GM18502 (cell line): ENCODE measurements at regions not wholly inside any gene's neighbourhood (a gene's known extent, or its start where the extent isn't known, plus 50 kb on each side); places are given as distances from the start of the nearest gene placed in this dataset.
"Not testable (repeated sequence)": the region's sequence is repeated elsewhere in the genome, so short reads cannot be mapped to it uniquely, and the experiment has no call there.

Source experiments
- ATAC-seq: cut with Tn5 transposase; IDR thresholded peaks from one replicate; pipeline ENCODE4 v1.9.1; 2021; ENCODE audit warnings: mild to moderate bottlenecking; ENCODE audit not compliant: unreplicated experiment, poor library complexity

DNA sequence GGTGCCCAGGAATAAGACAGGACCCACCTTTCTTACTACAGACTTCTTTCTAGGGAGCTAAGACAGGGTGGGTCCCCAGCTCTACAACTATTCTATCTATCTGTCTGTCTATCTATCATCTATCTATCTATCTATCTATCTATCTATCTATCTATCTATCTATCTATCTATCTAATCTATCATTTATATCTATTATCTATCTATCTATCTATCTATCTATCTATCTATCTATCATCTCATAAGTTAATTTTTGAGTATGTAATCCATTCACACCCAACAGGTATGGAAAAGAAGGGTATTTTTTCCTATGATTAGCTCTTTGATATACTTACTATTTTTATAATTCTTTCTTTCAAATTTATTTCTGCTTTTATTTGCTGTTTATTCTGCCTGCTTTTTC lies 55.9 kb downstream of the BAMBI start:
- ATAC-seq: no peak

DNA sequence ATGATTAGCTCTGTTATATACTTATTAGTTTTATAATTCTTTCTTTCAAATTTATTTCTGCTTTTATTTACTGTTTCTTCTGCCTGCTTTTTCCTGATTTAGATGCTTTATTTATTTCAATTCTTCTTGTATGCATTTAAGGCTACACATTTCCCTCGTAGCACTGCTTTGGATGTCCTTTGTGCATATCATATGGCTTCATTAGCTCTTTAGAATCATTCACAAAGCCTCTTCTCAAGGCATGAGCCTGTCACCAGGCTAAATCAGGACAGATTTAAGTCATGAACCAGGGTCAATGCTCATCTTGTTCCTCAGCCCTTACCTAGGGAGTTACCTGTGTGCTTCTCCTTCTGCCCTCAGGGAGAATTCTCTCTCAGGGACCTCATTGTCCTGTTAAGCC lies 56.3 kb downstream of the BAMBI start:
- ATAC-seq: no peak

DNA sequence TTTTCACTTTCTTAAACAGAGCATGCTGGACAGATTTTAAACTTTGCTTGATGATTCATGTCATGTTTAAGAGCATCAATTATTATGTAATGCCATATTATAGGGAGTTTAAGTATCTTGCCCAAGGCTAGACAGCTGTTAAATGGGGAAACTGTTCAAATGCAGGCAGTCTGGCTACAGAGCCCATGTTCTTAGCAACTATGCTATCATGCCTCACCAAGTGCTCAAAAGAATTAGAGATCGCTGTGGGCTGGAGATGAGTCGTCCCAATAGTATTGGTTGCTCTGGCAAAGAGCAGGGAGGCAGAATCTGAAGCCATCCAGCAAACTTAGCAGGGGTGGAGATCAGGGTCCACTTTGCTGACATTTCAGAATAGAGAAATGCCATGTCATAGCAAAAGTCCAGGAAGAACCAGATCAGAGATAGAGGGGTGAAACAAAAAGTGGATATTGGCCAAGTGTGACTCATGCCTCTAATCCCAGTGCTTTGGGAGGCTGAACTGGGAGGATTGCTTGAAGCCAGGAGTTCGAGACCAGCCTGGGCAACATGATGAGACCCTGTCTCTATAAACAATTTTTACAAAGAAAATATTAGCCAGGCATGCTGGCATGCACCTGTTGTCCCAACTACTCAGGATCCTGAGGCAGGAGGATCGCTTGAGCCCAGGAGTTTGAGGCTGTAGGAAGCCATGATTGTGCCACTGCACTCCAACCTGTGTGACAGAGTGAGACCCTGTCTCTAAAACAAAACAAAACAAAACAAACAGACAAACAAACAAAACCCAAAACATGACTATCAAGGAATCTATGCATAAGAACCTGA lies 57.8 kb downstream of the BAMBI start:
- no peak for ATAC-seq

DNA sequence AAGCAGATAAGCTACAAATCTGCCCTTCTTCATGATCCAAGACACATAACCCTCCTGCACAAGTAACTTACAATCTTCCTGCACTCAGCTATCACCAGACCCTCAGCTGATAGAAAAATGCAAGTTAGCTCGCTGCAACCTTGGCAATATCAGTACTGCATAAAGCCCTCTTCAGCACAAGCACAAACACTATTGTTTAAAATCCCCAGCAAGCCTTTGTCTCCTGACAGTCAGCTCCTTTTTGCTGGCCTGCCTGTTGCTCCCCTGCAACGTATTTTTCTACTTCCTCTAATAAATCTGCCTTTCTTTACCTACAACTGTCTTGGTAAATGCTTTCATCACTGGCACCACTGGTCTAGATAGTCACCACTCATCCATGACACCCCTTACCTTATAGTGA lies 59.8 kb downstream of the BAMBI start:
- no peak for ATAC-seq

DNA sequence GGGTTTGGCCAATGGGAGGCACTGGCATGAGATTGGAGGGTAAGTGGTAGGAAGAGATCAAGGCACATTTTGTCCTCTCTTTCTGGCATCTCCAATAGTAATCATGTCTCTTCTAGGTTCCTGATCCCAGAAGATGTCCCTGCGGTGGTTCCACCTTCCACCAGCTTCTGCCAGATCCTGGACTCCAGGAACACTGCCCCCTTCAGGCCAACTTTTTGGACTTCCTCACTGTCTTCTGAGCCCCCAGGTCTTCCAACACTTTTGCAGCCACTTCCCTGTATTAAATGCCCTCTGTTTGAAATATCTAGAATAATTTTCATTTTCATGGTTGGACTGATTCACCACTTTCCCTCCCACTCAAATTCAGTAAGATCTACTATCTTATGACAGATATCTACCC lies 60.9 kb downstream of the BAMBI start:
- no peak for ATAC-seq

DNA sequence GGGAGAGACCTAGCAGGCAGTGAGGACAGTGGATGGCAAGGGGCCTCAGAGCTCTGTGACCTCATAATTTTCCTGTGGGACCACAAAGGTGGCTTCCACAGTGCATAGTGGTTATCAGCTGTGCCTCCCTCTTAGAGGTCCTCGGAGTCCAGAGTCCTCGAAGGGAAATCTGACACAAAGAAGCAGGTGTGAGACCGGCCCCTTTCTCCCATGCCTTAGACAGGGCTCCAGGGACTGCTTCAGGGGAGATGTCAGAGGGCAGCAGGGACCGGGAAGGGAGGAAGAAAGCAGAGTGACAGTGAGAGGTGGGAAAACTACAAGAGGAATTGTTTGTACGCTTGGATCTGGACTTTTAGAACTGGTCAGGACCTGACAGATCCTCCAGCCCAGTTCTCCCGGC lies 66.3 kb downstream of the BAMBI start:
- no peak for ATAC-seq

DNA sequence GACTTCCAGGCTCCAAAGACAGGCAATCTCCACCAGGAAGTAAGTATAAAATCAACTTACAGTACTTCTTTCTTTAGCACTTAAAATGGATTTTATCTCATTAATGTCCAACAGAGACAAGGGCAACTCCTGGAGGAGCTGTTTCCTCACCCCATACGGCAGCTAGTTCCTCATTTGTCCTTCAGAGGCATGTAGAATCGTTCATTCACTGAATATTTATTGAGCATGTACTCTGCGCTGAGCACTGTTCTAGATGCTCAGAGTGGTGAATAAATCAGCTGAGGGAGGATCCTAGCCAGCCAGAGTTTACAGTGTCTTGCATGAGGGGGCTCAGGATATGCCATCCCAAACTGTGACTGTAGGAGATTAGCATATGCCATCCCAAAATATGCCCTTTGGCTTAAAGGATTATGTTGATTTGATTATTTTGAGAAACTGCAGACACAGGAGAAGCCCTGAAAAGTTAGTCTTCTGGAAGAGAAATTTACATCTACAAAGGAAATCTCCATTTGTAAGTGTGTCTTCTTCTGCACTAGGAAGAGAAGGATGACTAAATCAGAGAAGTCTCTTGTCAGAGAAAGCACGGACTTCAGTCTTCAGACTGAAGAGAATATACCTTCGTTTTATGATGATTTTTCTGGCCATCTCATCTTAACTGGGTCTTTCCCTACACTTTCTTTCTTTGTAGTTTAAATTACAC lies 66.9 kb downstream of the BAMBI start:
- ATAC-seq: no peak

DNA sequence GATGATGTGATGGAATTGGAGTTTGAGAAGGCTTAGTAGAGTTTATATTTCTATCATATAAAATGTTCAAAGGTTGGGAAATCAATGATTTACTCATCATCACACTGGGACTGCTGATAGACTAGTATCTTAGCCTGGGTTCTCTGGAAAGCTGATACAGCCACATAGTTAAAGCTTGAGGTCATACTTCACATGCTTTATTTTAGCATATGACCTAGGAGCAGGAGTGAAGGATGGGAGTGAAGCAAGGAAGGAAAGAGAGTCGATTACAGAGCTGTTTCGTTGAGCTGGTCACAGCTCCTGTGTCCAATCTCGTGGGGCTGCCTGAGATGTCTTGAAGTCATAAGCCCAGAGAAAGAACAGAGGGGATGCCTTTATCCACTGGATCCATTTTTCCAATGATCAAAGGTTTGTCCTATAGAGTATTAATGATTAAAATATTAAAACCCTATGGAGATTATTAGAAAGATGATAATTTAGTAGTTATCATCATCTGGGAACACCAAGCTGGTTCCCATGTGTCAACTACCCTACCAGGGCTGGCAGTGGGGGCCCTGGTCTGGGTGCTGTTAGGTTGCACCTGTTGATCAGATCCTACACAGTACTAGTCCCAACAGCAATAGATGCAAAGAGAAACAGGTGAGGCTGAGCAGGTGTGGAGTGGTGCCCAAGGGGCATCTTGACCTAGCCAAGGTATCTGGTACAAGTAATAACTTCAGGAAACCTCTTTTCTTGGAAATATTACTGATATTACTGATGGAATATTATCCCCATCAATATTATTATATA lies 77.8 kb downstream of the BAMBI start:
- no peak for ATAC-seq

DNA sequence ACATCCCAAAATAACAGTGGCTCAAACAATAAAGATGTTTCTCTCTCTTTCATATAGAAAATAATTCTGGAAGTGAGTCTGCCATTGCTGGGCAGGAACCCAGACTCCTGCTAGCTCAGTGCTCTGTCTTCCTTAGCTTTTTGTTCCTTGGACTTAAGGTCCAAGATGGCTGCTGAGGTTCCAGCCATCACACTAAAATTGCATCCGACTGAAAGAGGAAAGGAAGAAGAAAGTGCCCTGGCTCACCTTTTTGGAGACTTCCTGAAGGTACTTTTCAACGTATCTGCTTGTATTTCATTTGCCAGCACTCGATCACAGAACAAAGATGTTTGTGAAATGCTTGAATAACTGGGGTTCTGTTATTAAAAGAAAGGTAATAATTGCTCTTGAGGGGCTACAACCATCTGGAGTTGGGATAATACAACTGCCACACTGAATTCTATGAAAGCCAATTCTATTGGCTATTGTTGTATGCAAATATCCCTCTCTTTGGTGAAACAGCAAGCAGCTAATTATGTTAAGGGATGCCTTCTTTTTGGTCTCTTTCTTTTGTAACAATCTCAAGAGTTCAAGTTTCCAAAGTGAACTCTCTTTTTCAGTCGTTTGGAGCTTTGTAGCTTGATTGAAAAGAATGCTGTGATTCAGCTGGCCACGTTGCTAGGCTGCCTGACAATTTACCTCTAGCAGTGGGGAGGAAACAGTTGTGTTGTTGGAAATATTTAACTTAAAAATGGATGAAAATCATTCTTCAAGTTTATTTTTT lies 83.9 kb downstream of the BAMBI start:
- ATAC-seq: no peak

DNA sequence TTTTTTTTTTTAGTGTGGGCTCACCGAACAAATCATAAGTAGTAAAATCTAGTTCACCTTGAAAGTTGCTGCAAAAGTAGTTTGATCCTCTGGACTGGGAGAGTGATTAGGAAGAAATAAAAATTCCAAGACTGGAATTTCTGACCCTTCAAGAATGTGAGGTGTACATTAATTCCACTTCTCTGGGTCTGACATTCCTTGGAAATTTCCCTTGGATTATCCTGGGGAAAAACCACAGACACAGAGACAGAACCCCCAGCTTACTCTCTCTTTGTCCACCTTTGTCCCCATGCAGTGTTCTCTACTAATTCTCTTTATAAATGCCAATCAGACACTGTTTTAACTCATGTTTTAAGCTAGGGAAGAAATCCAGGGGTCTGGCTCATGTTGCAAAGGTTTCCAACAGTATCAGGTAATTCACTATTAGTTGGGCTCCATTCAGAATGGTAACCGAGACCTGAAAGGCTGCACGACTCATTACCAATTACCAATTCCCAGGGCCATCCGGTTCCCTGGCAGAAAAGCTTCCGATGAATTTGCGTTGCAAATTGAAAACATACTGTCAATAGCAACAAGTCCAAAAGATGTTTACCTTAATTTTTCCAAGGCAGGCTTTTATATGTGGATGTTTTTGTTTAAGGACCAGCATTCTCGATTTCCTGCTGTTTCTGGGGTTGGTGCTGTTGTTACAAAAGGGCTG lies 86.3 kb downstream of the BAMBI start:
- no peak for ATAC-seq

DNA sequence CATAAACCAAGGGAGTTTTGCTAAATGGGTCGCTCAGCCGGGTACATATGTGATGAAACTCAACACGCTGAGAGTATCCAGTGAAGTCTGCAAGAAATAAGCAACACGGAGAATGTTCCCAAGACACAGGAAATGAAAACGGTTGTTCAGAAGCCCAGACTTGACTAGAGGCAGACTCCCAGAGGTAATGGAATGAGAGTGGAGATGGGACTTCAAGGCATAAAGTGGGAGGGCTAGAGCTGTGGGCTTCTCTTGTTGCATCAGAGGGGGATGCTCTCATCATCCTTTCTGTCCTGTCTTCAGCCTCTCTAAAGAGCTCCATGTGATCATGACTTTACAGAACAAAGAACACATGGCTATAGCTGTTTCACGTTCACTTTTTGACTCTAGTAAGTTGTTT lies 88.3 kb downstream of the BAMBI start:
- no peak for ATAC-seq

DNA sequence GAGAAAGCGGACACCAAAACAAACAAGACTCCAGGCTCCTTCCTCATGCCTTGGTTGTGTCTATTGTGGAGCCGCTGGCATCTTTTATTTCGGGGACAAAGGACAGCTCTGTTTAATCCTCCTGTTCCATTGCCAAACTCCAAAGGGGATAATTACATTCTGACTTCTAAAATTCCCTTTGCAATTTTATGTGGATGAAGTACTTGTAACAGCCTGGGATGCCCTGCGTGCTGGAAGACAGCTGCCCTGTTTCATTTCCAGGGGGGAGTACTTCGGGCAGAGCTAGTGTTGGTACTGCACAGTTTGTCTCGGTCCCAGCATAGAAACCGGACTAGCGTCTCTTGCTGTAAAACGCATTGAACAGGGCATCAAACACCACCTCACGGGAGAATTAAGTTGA lies 90.9 kb downstream of the BAMBI start:
- no peak for ATAC-seq

DNA sequence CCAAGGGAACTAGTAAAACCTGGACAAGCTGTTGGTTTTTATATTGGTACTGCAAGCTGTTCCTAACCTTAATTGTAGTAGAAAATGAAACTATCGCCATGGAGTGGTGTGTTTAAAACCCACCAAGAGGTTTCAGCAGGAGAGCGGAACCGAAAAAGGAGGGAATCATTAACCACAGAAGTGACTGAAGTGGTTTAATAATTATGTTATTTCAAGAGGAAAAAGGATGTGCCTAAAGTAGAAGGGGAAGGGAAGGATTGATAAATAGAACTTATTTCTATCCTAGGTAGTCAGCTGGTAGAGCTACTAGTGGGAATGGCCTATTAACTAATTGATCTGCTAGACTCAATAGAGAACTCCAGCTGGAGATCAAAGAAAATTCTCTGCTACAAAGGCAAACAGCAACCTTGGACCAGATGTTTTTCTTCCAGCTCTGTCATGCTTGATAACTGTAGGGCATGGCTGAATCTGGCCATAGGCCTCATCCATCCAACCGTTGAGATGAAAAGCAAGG lies 91.8 kb downstream of the BAMBI start:
- no peak for ATAC-seq

DNA sequence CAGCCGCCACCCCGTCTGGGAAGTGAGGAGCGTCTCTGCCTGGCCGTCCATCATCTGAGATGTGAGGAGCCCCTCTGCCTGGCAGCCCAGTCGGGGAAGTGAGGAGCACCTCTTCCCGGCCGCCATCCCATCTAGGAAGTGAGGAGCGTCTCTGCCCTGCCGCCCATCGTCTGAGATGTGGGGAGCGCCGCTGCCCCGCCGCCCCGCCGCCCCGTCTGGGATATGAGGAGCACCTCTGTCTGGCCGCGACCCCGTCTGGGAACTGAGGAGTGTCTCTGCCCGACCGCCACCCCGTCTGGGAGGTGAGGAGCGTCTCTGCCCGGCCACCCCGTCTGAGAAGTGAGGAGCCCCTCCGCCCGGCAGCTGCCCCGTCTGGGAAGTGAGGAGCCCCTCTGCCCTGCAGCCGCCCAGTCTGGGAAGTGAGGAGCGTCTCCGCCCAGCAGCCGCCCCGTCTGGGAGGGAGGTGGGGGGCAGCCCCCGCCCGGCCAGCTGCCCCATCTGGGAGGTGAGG lies 94.3 kb downstream of the BAMBI start:
- not testable (repeated sequence) for ATAC-seq

DNA sequence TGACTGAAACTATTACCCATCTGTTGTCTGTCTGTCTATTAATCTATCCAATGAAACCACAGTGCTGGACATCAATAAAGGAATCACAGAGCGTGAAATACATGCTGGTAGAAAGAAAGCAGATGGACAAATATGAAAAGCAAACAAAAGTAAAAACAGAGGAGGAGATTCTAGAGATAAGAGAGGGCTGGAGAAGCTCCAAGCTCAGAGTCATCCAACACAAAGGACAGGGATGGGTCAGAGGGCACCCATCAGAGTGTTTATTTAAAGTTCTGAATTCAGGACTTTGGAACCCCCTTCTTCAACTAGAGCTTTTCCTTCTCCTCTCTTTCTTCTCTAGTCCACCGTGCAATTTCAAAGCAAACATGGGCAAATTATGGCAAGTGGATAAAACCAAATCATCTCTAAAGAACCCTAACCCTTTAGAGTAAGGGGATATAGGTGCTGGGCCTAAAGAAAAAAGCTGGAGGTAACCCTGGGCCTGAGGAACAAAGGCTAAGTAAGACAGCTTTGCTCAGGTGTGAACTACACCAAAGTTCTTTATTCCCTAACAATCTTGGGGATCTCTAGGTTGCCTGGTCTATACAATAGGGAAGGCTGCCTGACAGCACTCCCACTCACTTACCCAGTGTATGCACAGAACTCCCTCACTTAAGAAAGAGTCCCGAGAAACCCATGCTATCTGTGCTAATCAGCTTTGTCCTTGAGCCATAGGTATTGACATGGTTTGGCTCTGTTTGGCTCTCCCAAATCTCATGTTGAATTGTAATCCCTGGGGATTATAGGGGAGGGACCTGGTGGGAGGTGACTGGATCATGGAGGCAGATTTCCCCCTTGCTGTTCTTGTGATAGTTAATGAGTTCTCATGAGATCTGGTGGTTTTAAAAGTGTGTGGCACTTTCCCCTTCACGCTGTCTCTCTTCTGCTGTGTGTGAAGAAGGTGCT lies 97.0 kb downstream of the BAMBI start:
- no peak for ATAC-seq

DNA sequence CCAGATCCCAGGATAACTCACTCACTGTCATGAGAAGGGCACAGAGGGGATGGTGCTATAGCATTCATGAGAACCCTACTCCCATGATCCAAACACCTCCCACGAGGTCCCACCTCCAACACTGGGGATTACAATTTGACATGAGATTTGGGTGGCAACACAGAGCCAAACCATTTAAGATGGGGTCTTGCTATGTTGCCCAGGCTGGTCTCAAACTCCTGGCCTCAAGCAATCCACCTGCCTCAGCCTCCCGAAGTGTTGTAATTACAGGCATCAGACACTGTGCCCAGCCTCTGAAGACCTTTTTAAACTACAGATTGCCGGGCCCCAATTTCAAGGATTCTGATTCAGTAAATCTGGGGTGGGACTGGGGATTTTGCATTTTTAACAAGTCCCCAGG lies 98.5 kb downstream of the BAMBI start:
- no peak for ATAC-seq

DNA sequence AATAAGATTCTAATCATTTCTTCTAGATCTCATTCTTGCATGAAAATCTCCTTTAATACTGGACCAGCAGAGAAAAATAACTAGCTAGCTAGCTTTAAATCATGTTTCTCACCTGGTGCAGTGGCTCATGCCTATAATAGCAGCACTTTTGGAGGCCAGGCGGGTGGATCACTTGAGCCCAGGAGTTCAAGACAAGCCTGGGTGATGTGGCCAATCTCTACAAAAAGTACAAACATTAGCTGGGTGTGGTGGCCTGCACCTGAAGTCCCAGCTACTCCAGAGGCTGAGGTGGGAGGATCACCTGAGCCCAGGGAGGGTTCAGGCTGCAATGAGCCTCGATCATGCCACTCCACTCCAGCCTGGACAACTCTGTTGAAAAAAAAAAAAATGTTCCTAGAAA lies 99.2 kb downstream of the BAMBI start:
- no peak for ATAC-seq

DNA sequence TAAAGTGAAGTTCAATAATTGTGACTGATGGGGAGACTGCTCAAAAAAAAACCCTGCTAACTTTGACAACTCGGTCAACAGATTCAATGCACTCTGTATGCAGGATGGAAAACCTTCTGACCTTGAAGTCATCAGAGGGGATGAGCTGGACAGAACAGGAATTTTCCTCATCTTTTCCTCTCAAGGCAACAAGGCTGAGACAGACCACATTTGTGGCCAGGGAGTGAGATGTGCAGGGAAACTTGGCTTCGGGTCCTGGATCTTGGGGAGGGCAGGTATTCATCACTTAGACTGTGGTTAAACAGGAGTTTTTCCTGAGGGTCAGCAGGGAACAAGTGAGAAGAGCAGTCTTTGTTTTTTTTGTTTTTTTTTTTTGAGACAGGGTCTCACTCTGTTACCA lies 100.6 kb downstream of the BAMBI start:
- ATAC-seq: no peak
